Neuronal stem cell (in vitro differentiated cells): ENCODE measurements at regions not wholly inside any gene's neighbourhood (a gene's known extent, or its start where the extent isn't known, plus 50 kb on each side); places are given as distances from the start of the nearest gene placed in this dataset.

Experiments
- DNase-seq: peaks from one replicate; pipeline ENCODE4 v3.0.0-alpha.2; 2013; ENCODE audit warnings: low spot score
- H2AFZ ChIP-seq: one replicate; pipeline ENCODE4 v1.6.1; 2013; ENCODE audit warnings: mild to moderate bottlenecking, low read length, inconsistent platforms
- H2AK5ac ChIP-seq: 2 replicates; pipeline ENCODE4 v1.6.1; 2013; ENCODE audit warnings: low read depth, mild to moderate bottlenecking, inconsistent platforms, low read length, moderate library complexity, mixed read lengths
- H2BK120ac ChIP-seq: 2 replicates; pipeline ENCODE4 v1.6.1; 2013; ENCODE audit warnings: low read depth, mild to moderate bottlenecking, inconsistent platforms, low read length, moderate library complexity, mixed read lengths
- H2BK12ac ChIP-seq: one replicate; pipeline ENCODE4 v1.6.1; 2013; ENCODE audit warnings: low read length, inconsistent platforms
- H2BK15ac ChIP-seq: 2 replicates; pipeline ENCODE4 v1.6.1; 2013; ENCODE audit warnings: mild to moderate bottlenecking, low read length, inconsistent platforms, mixed read lengths
- H2BK5ac ChIP-seq: one replicate; pipeline ENCODE4 v1.6.1; 2013; ENCODE audit warnings: inconsistent platforms, mild to moderate bottlenecking, low read length, moderate library complexity
- H3K14ac ChIP-seq: one replicate; pipeline ENCODE4 v1.6.1; 2013; ENCODE audit warnings: low read length, inconsistent platforms
- H3K18ac ChIP-seq: 2 replicates; pipeline ENCODE4 v1.6.1; 2013; ENCODE audit warnings: low read length, inconsistent platforms
- H3K23ac ChIP-seq: 2 replicates; pipeline ENCODE4 v1.6.1; 2013; ENCODE audit warnings: low read depth, mild to moderate bottlenecking, mixed read lengths, low read length, inconsistent platforms; ENCODE audit not compliant: poor library complexity
- H3K27ac ChIP-seq: replicated peaks from 3 replicates; pipeline ENCODE4 v1.5.1; 2013; ENCODE audit warnings: low read length, inconsistent platforms
- H3K27me3 ChIP-seq, 3 experiments: 2 replicates each; pipeline ENCODE4 v1.6.1; 2013; ENCODE audit warnings: low read length in 3 of 3, mild to moderate bottlenecking in 2 of 3, inconsistent platforms in 1 of 3, low read depth in 1 of 3, mixed read lengths in 1 of 3, moderate library complexity in 1 of 3; ENCODE audit not compliant: control insufficient read depth in 3 of 3, insufficient read depth in 3 of 3
- H3K36me3 ChIP-seq, 2 donors: replicated peaks in 1 of 2; 2 replicates each; pipeline ENCODE4 v1.6.1; 2013; ENCODE audit warnings: low read length in 2 of 2; ENCODE audit not compliant: control insufficient read depth in 2 of 2, insufficient read depth in 2 of 2
- H3K4ac ChIP-seq: 2 replicates; pipeline ENCODE4 v1.6.1; 2013; ENCODE audit warnings: inconsistent platforms, mild to moderate bottlenecking, low read length, moderate library complexity
- H3K4me1 ChIP-seq, 2 donors: 1 replicate in 1 of 2; 2 replicates in 1 of 2; pipeline ENCODE4 v1.6.1; 2013; ENCODE audit warnings: low read length in 2 of 2, low read depth in 1 of 2; ENCODE audit not compliant: control insufficient read depth in 2 of 2, insufficient read depth in 1 of 2
- H3K4me2 ChIP-seq: one replicate; pipeline ENCODE4 v1.6.1; 2013; ENCODE audit warnings: mild to moderate bottlenecking, low read length, inconsistent platforms; ENCODE audit not compliant: insufficient read depth, poor library complexity, severe bottlenecking
- H3K4me3 ChIP-seq, 2 donors: 2 replicates each; pipeline ENCODE4 v1.5.1; 2013; ENCODE audit warnings: low read length in 2 of 2, mild to moderate bottlenecking in 2 of 2, inconsistent platforms in 1 of 2, moderate library complexity in 1 of 2
- H3K79me1 ChIP-seq: one replicate; pipeline ENCODE4 v1.6.1; 2013; ENCODE audit warnings: low read depth, mild to moderate bottlenecking, inconsistent platforms, low read length, moderate library complexity
- H3K9ac ChIP-seq: one replicate; pipeline ENCODE4 v1.6.1; 2013; ENCODE audit warnings: mild to moderate bottlenecking, low read depth, low read length, inconsistent platforms; ENCODE audit not compliant: poor library complexity
- H3K9me3 ChIP-seq, 2 donors: replicated peaks in 1 of 2; 2 replicates each; pipeline versions ENCODE3 to v1.6.1; 2013; ENCODE audit warnings: low read length in 2 of 2, mild to moderate bottlenecking in 2 of 2, inconsistent platforms in 1 of 2, low read depth in 1 of 2, mixed read lengths in 1 of 2, moderate library complexity in 1 of 2; ENCODE audit not compliant: control insufficient read depth in 2 of 2, insufficient read depth in 1 of 2
- H4K8ac ChIP-seq: one replicate; pipeline ENCODE4 v1.6.1; 2013; ENCODE audit warnings: low read depth, mild to moderate bottlenecking, inconsistent platforms, low read length, moderate library complexity
- H4K91ac ChIP-seq: one replicate; pipeline ENCODE4 v1.6.1; 2013; ENCODE audit warnings: low read length, low read depth, mild to moderate bottlenecking, inconsistent platforms; ENCODE audit not compliant: poor library complexity
- WGBS, 2 donors: extraction: QIAGEN DNeasy Blood & Tissue Kit; methylation state at CpG; one replicate each; pipeline ENCODE4 v1.1.7; 2013; ENCODE audit warnings: missing lambda C conversion rate in 2 of 2, mixed read lengths in 1 of 2; ENCODE audit not compliant: insufficient read length in 2 of 2, insufficient replicate concordance in 1 of 2; ENCODE audit errors: extremely low coverage in 2 of 2; 5-methylcytosine and 5-hydroxymethylcytosine counted together

DNA sequence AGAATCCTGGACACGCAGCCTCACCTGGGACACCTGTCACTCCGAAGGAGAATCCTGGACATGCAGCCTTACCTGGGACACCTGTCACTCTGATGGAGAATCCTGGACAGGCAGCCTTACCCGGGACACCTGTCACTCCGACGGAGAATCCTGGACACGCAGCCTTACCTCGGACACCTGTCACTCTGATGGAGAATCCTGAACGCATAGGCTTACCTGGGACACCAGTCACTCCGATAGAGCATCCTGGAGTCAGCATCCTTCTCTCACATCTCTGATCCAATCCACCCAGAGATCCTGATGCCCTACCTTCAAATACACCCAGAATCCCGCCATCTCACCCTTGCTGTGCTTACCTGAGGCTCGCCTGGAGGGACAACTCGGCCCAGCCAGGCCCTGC, 154.9 kb downstream of the NDUFA10 start:
- H3K4me1 ChIP-seq = peaks cover 0 to 4% of the 10 kb centered on the region in 2 donors
- no peak overlapping the region for H3K4ac ChIP-seq
- H3K23ac ChIP-seq = no peak overlapping the region
- peaks cover 0 to 28% of the 10 kb centered on the region in 2 donors for H3K9me3 ChIP-seq
- no peak overlapping the region for H2BK15ac ChIP-seq
- no peak overlapping the region for H2BK5ac ChIP-seq
- H2BK12ac ChIP-seq = no peak overlapping the region
- no peak overlapping the region for H4K91ac ChIP-seq
- H2BK120ac ChIP-seq = no peak overlapping the region
- no peak overlapping the region for H2AK5ac ChIP-seq
- H3K18ac ChIP-seq = no peak overlapping the region
- no peak overlapping the region for H3K4me2 ChIP-seq
- peaks cover 0 to 8% (median 0%) of the 10 kb centered on the region in 3 experiments for H3K27me3 ChIP-seq
- H2AFZ ChIP-seq = no peak overlapping the region
- peaks cover 0 to 7% of the 10 kb centered on the region in 2 donors for H3K36me3 ChIP-seq
- H3K4me3 ChIP-seq = no peak overlapping the region
- no peak for DNase-seq
- H3K9ac ChIP-seq = no peak overlapping the region
- H4K8ac ChIP-seq = no peak overlapping the region
- no peak overlapping the region for H3K14ac ChIP-seq
- no CpG with 5 or more reads among the region's 12 CpGs for WGBS, 2 donors
- H3K27ac ChIP-seq = no peak overlapping the region
- peaks cover 11% of the 10 kb centered on the region for H3K79me1 ChIP-seq

DNA sequence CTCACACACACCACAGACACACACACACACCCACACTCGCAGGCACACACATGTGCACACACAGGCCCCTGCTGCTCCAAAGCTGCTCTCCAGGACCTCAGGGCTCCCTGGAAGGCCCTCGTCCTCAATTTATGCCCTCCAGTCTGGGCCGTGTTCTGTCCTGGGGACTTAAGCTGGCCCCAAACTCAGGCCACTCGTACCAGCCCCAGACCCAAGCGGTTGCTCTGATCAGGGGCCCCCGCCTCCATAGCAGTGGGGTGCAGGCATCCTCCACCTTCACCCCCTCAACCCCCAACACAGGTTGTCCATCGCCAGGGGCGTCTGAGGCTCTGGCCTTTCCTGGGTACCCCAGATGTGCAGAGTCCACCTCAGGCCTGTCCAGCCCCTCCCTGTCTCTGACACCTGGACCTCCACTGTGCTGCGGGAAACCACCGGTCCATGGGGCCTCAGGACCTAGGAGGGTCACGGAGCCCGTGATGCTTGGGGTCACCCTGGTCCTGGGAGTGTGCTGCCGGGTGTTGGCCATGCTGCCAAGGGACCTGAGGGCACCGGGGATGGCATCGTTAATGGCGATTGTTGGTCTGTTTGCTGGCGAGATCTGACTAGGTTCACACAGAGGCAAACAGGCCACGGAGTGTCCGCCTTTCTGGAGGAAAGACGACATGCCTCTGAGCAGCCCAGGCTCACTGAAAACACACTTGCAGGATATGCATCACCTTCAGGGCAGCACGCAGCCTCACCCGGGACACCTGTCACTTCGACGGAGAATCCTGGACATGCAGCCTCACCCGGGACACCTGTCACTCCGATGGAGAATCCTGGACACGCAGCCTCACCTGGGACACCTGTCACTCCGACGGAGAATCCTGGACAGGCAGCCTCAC, 155.6 kb downstream of the NDUFA10 start:
- H3K14ac ChIP-seq = no peak overlapping the region
- H3K4me1 ChIP-seq = peaks cover 0 to 4% of the 10 kb centered on the region in 2 donors
- H3K23ac ChIP-seq = no peak overlapping the region
- H3K9me3 ChIP-seq = peaks cover 0 to 28% of the 10 kb centered on the region in 2 donors
- H2AFZ ChIP-seq = no peak overlapping the region
- H3K9ac ChIP-seq = no peak overlapping the region
- H2BK120ac ChIP-seq = no peak overlapping the region
- no peak overlapping the region for H2BK15ac ChIP-seq
- H3K79me1 ChIP-seq = peaks cover 11% of the 10 kb centered on the region
- H4K8ac ChIP-seq = no peak overlapping the region
- H2BK12ac ChIP-seq = peak overlapping the region; percentile 25
- no peak overlapping the region for H2BK5ac ChIP-seq
- H3K4ac ChIP-seq = no peak overlapping the region
- H3K4me3 ChIP-seq = peak overlapping the region in 1 of 2 donors; percentile 21
- WGBS, 2 donors = no CpG with 5 or more reads among the region's 29 CpGs
- no peak overlapping the region for H3K4me2 ChIP-seq
- no peak overlapping the region for H3K27ac ChIP-seq
- peak overlapping the region; percentile 35 for H3K18ac ChIP-seq
- no peak overlapping the region for H4K91ac ChIP-seq
- DNase-seq = no peak
- no peak overlapping the region for H2AK5ac ChIP-seq
- peaks cover 0 to 8% (median 0%) of the 10 kb centered on the region in 3 experiments for H3K27me3 ChIP-seq
- H3K36me3 ChIP-seq = peaks cover 0 to 7% of the 10 kb centered on the region in 2 donors

DNA sequence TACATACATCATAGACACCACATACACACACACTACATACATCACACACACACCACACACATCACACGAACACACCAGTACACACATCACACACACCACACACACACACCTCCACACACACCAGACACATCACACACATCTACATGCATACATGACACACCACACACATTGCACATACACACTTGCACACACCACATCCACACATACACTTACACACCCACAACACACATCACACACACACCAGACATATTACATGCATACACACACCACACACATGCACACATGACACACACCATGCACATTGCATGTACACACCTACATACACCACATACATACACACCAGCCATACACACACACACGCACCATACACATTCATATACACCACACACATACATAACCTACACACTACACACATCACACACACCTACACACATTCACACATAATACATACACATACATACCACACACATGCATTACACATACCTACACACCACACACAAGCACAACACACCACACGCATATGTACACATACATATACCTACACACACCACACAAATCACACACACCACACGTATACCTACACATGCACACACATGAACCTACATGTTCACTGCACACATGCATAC, 156.5 kb downstream of the NDUFA10 start:
- Histone ChIP-seq H3K36me3 (peaks cover 0 to 7% of the 10 kb centered on the region in 2 donors), H3K4ac (no peak overlapping the region), H3K9ac (no peak overlapping the region), H3K4me1 (peaks cover 0 to 4% of the 10 kb centered on the region in 2 donors), H2AK5ac (no peak overlapping the region), H3K14ac (peak overlapping the region; percentile 14), H2BK15ac (no peak overlapping the region), H4K8ac (peak overlapping the region; percentile 67), H3K27ac (no peak overlapping the region), H2BK12ac (no peak overlapping the region), H3K23ac (no peak overlapping the region), H4K91ac (peak overlapping the region; percentile 49), H3K4me3 (peak overlapping the region in 1 of 2 donors; percentile 41), H3K4me2 (no peak overlapping the region), H2AFZ (no peak overlapping the region), H3K9me3 (peaks cover 0 to 28% of the 10 kb centered on the region in 2 donors), H3K27me3 (peaks cover 0 to 8% (median 0%) of the 10 kb centered on the region in 3 experiments), H2BK5ac (no peak overlapping the region), H2BK120ac (no peak overlapping the region), H3K18ac (no peak overlapping the region), H3K79me1 (peaks cover 11% of the 10 kb centered on the region)
- DNase-seq = no peak
- 100% methylated on average over 1 to 4 of the region's 4 CpGs for WGBS, 2 donors

DNA sequence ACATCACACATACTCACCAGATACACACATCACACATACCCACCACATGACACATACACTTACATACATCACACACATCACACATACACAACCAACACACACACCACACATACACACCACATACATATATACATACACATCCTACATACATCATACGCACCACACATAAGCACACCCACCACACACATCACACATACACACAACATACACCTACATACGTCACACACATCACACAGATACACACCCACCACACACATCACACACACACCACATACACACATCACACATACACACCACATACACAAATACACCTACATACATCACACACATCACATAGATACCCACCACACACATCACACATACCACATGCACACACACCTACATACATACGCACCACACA, 158.4 kb downstream of the NDUFA10 start:
- Histone ChIP-seq H3K14ac (peak overlapping the region; percentile 10), H4K91ac (no peak overlapping the region), H3K36me3 (peaks cover 0 to 7% of the 10 kb centered on the region in 2 donors), H3K4ac (no peak overlapping the region), H2AFZ (no peak overlapping the region), H2BK15ac (no peak overlapping the region), H3K27ac (no peak overlapping the region), H3K18ac (no peak overlapping the region), H2BK12ac (no peak overlapping the region), H3K23ac (no peak overlapping the region), H3K9ac (peak overlapping the region; percentile 36), H2BK120ac (no peak overlapping the region), H3K9me3 (peaks cover 0 to 28% of the 10 kb centered on the region in 2 donors), H3K27me3 (peaks cover 0 to 8% (median 0%) of the 10 kb centered on the region in 3 experiments), H3K79me1 (peaks cover 11% of the 10 kb centered on the region), H4K8ac (peak overlapping the region; percentile 19), H3K4me2 (no peak overlapping the region), H3K4me1 (peaks cover 0 to 5% of the 10 kb centered on the region in 2 donors), H3K4me3 (peak overlapping the region in 1 of 2 donors; percentile 64), H2AK5ac (no peak overlapping the region), H2BK5ac (no peak overlapping the region)
- 100% methylated on average over 2 of the region's 3 CpGs; no CpG with 5 or more reads in 1 of the 2 donors for WGBS, 2 donors
- DNase-seq = no peak
